Nephron (organoid): ENCODE measurements at regions not wholly inside any gene's neighbourhood (a gene's known extent, or its start where the extent isn't known, plus 50 kb on each side); places are given as distances from the start of the nearest gene placed in this dataset.

Source experiments
- H3K27ac Mint-ChIP-seq, 3 experiments: 2 replicates each; pipeline ENCODE4 v1.8.0; 2020; ENCODE audit warnings: mixed read lengths in 3 of 3, mild to moderate bottlenecking in 2 of 3, moderate library complexity in 1 of 3
- H3K27me3 Mint-ChIP-seq: 2 replicates; pipeline ENCODE4 v1.8.0; 2021; ENCODE audit warnings: low read depth, mild to moderate bottlenecking, moderate library complexity, mixed read lengths
- H3K36me3 Mint-ChIP-seq: 2 replicates; pipeline ENCODE4 v1.8.0; 2020; ENCODE audit warnings: low read depth, mixed read lengths
- H3K4me1 Mint-ChIP-seq: 2 replicates; pipeline ENCODE4 v1.8.0; 2020; ENCODE audit warnings: mixed read lengths
- H3K4me3 Mint-ChIP-seq, 3 experiments: 2 replicates each; pipeline ENCODE4 v1.8.0; 2020; ENCODE audit warnings: mild to moderate bottlenecking in 3 of 3, mixed read lengths in 3 of 3, moderate library complexity in 2 of 3
- H3K9me3 Mint-ChIP-seq: 2 replicates; pipeline ENCODE4 v1.8.0; 2020; ENCODE audit warnings: mixed read lengths
- TF ChIP-seq, protein P1 (sequence below), 3 experiments: fragments of 200-600 bp; sonication (generic); IDR thresholded peaks; one replicate each; pipeline ENCODE4 v1.5.0; 2021; ENCODE audit warnings: antibody characterized with exemption in 3 of 3; ENCODE audit not compliant: unreplicated experiment in 3 of 3

DNA sequence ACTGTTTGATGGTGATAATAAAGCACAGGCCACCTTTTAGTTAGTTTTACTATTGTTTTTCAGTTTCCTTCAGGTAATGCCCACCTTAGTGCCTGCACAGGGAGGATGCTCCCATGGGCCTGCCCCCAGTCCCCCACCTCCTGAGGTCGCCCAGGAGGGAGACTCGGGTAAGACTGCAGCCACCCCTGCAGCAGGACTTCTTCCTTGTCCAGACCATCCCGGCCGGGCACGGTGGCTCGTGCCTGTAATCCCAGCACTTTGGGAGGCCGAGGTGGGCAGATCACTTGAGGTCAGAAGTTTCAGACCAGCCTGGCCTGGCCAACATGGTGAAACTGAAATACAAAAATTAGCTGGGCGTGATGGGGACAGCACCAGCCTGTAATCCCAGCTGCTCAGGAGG, 68.1 kb upstream of the TANC1 start:
- Mint-ChIP-seq H3K4me3 (no peak overlapping the region), H3K9me3 (peaks cover 2% of the 10 kb centered on the region), H3K36me3 (no peaks in the 10 kb centered on the region), H3K4me1 (peaks cover 14% of the 10 kb centered on the region), H3K27ac (no peak overlapping the region), H3K27me3 (no peaks in the 10 kb centered on the region)
- TF ChIP-seq, protein P1, sequence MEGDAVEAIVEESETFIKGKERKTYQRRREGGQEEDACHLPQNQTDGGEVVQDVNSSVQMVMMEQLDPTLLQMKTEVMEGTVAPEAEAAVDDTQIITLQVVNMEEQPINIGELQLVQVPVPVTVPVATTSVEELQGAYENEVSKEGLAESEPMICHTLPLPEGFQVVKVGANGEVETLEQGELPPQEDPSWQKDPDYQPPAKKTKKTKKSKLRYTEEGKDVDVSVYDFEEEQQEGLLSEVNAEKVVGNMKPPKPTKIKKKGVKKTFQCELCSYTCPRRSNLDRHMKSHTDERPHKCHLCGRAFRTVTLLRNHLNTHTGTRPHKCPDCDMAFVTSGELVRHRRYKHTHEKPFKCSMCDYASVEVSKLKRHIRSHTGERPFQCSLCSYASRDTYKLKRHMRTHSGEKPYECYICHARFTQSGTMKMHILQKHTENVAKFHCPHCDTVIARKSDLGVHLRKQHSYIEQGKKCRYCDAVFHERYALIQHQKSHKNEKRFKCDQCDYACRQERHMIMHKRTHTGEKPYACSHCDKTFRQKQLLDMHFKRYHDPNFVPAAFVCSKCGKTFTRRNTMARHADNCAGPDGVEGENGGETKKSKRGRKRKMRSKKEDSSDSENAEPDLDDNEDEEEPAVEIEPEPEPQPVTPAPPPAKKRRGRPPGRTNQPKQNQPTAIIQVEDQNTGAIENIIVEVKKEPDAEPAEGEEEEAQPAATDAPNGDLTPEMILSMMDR (IDR thresholded peaks at IDR 0.05; ENCODE audit: unreplicated experiment in 3 of 3), result no peak

DNA sequence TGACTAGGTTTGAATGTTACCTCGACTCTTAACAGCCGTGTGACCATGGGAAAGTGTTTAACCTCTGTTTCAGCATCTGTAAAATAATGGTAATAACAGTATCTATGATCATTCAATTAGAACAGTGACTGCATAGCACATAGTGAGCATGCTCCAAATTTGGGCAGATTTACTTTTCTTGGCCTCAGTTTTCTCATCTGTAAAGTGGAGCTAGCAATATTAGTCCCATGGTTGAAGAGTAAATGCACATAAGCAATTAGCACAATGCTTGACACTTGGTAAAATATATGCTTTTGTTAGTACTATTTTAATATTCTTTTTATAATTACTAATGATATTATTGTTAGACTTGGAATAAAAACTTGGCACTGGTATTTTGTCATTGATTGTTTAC, 66.4 kb upstream of the TANC1 start:
- TF ChIP-seq, protein P1 (IDR thresholded peaks at IDR 0.05; ENCODE audit: unreplicated experiment in 3 of 3), result no peak
- H3K9me3 Mint-ChIP-seq, result peaks cover 2% of the 10 kb centered on the region
- H3K4me1 Mint-ChIP-seq, result peaks cover 21% of the 10 kb centered on the region
- no peak overlapping the region for H3K27ac Mint-ChIP-seq
- no peak overlapping the region for H3K4me3 Mint-ChIP-seq
- H3K36me3 Mint-ChIP-seq, result no peaks in the 10 kb centered on the region
- no peaks in the 10 kb centered on the region for H3K27me3 Mint-ChIP-seq

DNA sequence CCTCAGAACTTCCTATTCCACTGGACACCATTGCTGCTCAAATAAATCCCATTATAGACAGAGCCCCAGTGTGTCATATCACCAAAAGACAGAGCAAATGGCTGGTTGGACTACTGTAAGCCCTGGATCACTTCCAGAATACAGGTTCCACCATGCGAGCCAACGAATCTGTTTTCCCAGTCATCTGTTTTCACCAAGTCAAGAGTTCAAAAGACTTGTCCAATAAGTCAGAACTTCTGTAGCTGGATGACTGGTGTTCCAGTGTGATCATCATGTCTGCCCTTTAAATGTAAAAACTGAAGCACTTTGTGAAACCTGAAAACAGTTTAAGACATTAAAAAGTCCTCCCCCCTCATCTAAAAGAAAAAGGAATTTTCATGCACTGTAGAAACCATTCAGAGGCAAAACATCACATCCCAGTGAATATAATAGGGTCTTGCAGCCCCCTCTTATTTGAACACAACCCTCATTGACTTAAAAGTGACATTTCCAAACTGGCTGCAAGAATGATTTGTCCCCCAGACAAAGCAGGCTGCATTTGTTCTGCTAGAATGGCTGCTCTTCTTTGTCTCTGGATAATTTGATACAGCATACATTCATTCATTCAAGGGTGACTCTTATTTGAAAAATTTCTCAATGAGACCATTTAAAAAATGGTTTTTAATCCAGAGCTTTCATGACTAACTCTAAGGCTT, 64.6 kb upstream of the TANC1 start:
- H3K36me3 Mint-ChIP-seq, result no peaks in the 10 kb centered on the region
- TF ChIP-seq, protein P1 (IDR thresholded peaks at IDR 0.05; ENCODE audit: unreplicated experiment in 3 of 3), result no peak
- H3K4me1 Mint-ChIP-seq, result peaks cover 21% of the 10 kb centered on the region
- H3K27ac Mint-ChIP-seq, result peak overlapping the region in 1 of 3 experiments; percentile 53
- no peaks in the 10 kb centered on the region for H3K9me3 Mint-ChIP-seq
- H3K4me3 Mint-ChIP-seq, result no peak overlapping the region
- no peaks in the 10 kb centered on the region for H3K27me3 Mint-ChIP-seq

DNA sequence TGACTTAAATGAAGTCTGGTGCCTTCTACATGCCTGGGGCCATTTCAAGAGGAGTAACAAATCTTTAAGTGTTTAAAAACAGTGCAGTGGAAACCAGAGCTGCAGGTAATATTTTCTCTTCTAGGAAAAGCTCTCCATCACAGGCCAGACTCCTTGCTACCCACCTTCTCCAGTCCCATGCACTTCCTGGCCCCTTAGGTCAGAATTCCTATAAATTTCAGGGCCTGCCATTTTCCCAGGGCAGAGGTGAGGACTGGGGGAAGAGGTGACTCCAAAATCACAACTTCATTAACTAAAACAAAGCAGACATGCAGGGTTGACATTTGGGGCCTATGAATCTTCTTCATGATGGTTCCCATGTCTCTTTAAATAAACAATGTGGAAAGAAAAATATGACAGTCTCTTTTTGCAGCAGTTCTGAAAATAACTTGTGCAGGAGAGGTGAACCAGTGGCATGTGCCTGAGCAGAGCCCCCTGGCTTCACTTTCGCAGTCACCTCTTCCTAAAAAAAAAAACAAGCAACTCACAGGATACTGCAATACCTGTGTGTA, 63.7 kb upstream of the TANC1 start:
- H3K27me3 Mint-ChIP-seq, result no peaks in the 10 kb centered on the region
- no peak overlapping the region for H3K4me3 Mint-ChIP-seq
- peaks cover 21% of the 10 kb centered on the region for H3K4me1 Mint-ChIP-seq
- no peaks in the 10 kb centered on the region for H3K9me3 Mint-ChIP-seq
- no peaks in the 10 kb centered on the region for H3K36me3 Mint-ChIP-seq
- H3K27ac Mint-ChIP-seq, result peak overlapping the region in 2 of 3 experiments; percentile 57 to 58
- TF ChIP-seq, protein P1 (IDR thresholded peaks at IDR 0.05; ENCODE audit: unreplicated experiment in 3 of 3), result no peak

DNA sequence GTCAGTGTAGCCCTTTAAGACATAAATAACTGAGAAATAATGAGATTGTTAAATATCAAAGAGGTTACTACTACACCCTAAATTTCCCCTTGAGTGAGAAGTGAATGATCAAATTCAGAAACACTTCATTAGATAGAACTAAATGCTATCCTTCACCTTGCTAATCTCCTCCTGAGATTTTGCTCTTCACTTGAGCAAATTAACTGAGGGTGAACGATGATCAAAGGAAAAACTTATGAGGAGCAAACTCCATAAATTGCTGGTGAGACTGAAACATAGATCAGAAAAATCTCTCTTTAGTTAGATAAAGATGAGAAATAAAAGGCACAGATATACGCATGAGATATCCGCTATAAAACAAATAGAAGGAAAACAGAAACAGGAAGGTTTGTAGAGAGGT, 63.1 kb upstream of the TANC1 start:
- Mint-ChIP-seq H3K36me3 (no peaks in the 10 kb centered on the region), H3K4me3 (no peak overlapping the region), H3K27me3 (no peaks in the 10 kb centered on the region), H3K9me3 (no peaks in the 10 kb centered on the region), H3K27ac (peak overlapping the region; percentile 2 to 22 (median 9)), H3K4me1 (peaks cover 21% of the 10 kb centered on the region)
- TF ChIP-seq, protein P1 (IDR thresholded peaks at IDR 0.05; ENCODE audit: unreplicated experiment in 3 of 3), result no peak

DNA sequence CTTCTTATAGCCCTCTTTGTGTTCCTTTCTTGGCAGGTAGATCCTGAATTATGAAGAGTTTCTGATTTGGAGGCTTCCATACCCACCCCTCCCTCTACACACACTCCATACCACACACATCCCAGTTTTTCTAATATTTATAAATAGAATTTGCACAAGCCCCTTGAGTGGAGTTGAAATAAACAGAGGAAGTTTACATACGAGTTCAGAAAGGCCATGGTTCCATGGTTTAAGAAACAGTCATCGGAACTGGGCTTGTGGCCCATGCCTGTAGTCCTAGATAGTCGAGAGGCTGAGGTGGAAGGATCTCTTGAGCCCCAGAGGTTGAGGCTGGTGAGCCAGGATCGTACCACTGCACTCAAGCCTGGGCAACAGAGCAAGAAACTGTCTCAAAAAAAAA, 62.7 kb upstream of the TANC1 start:
- peak overlapping the region; percentile 9 to 22 (median 13) for H3K27ac Mint-ChIP-seq
- no peaks in the 10 kb centered on the region for H3K36me3 Mint-ChIP-seq
- TF ChIP-seq, protein P1 (IDR thresholded peaks at IDR 0.05; ENCODE audit: unreplicated experiment in 3 of 3), result no peak
- H3K9me3 Mint-ChIP-seq, result no peaks in the 10 kb centered on the region
- H3K4me3 Mint-ChIP-seq, result no peak overlapping the region
- no peaks in the 10 kb centered on the region for H3K27me3 Mint-ChIP-seq
- H3K4me1 Mint-ChIP-seq, result peaks cover 21% of the 10 kb centered on the region
